K562 (cell line): ENCODE measurements at regions not wholly inside any gene's neighbourhood (a gene's known extent, or its start where the extent isn't known, plus 50 kb on each side); places are given as distances from the start of the nearest gene placed in this dataset.

ENCODE experiments used
- ATAC-seq: fragments of 200-7000 bp; cut with Tn5 transposase; 3 replicates; pipeline ENCODE4 v1.9.1; 2020; ENCODE audit warnings: moderate library complexity
- BruUV-seq: library from RNA; stranded (reverse); fragments of 400-500 nt; replicated peaks from 2 replicates; lab custom pipeline; 2021; lab: Mats Ljungman, UMichigan
- CTCF ChIA-PET: fragments of 300-600 bp; formaldehyde crosslinking; extraction: SDS; loops from one replicate; lab custom pipeline; 2021; ENCODE audit warnings: low intra/inter-chr PET ratio; lab: Yijun Ruan, JAX
- POLR2A ChIA-PET: fragments of 300-600, 350-650 bp; sonication (Branson Sonifier 250); formaldehyde crosslinking; extraction: SDS; loops from one replicate; lab custom pipeline; 2021; ENCODE audit warnings: antibody characterized with exemption, inconsistent platforms; lab: Yijun Ruan, JAX
- DNase-seq, 4 experiments: peaks; one replicate each; pipeline versions ENCODE4 v3.0.0 to v3.0.0-alpha.2; 2011 to 2018; ENCODE audit warnings: low spot score in 3 of 4, mixed read lengths in 3 of 4; ENCODE audit errors: extremely low read depth in 1 of 4
- FAIRE-seq: peaks from 2 replicates; lab custom pipeline; 2011; peaks lifted over from hg19 to GRCh38; lab: Jason Lieb, UNC
- H2AFZ ChIP-seq: 2 replicates; pipeline ENCODE4 v1.6.0; 2011; ENCODE audit warnings: low read depth, low read length, control low read depth, inconsistent platforms
- H3K27ac ChIP-seq: fragments of 200-600 bp; 3 replicates; pipeline ENCODE4 v1.8.0; 2011; ENCODE audit warnings: low read depth, mild to moderate bottlenecking, control low read depth, inconsistent platforms, low read length, moderate library complexity, mixed read lengths; ENCODE audit errors: extremely low read depth
- H3K27me3 ChIP-seq, 2 experiments: fragments of 300-600 bp in 1 of 2; 2 replicates in 1 of 2; 3 replicates in 1 of 2; pipeline versions ENCODE4 v1.6.0 to v1.8.0; 2011; ENCODE audit warnings: inconsistent platforms in 2 of 2, low read length in 2 of 2, mild to moderate bottlenecking in 1 of 2, mixed read lengths in 1 of 2, moderate library complexity in 1 of 2; ENCODE audit not compliant: control insufficient read depth in 2 of 2, insufficient read depth in 2 of 2
- H3K36me3 ChIP-seq: fragments of 300-600 bp; 3 replicates; pipeline ENCODE4 v1.8.0; 2011; ENCODE audit warnings: mild to moderate bottlenecking, low read length, inconsistent platforms; ENCODE audit not compliant: control insufficient read depth, insufficient read depth
- H3K4me1 ChIP-seq, 2 experiments: fragments of 200-600 bp in 1 of 2; replicated peaks in 1 of 2; 2 replicates in 1 of 2; 3 replicates in 1 of 2; pipeline versions ENCODE4 v1.5.1 to v1.8.0; 2011; ENCODE audit warnings: inconsistent platforms in 2 of 2, low read length in 2 of 2, mild to moderate bottlenecking in 1 of 2, mixed read lengths in 1 of 2, moderate library complexity in 1 of 2; ENCODE audit not compliant: control insufficient read depth in 2 of 2, insufficient read depth in 2 of 2
- H3K4me2 ChIP-seq: 2 replicates; pipeline ENCODE4 v1.6.1; 2011; ENCODE audit warnings: low read length, control low read depth, inconsistent platforms, mixed read lengths; ENCODE audit not compliant: insufficient read depth
- H3K4me3 ChIP-seq: fragments of 200-600 bp; sonication (generic), shearing (Covaris generic); 2 replicates; pipeline ENCODE4 v1.5.1; 2016; ENCODE audit warnings: control low read depth, inconsistent platforms
- H3K79me2 ChIP-seq: fragments of 200-600 bp; 3 replicates; pipeline ENCODE4 v1.8.0; 2011; ENCODE audit warnings: low read length, inconsistent platforms; ENCODE audit not compliant: control insufficient read depth, insufficient read depth
- H3K9ac ChIP-seq, 2 experiments: 2 replicates each; pipeline versions ENCODE4 v1.6.0 to v1.6.1; 2011; ENCODE audit warnings: low read depth in 2 of 2, low read length in 2 of 2, control low read depth in 1 of 2, inconsistent platforms in 1 of 2, mild to moderate bottlenecking in 1 of 2, mixed read lengths in 1 of 2; ENCODE audit not compliant: insufficient read depth in 1 of 2
- H3K9me1 ChIP-seq: one replicate; pipeline ENCODE4 v1.6.0; 2011; ENCODE audit warnings: inconsistent platforms, mild to moderate bottlenecking, low read length, moderate library complexity; ENCODE audit not compliant: control insufficient read depth, insufficient read depth
- H3K9me3 ChIP-seq: replicated peaks from 2 replicates; pipeline ENCODE4 v1.5.1; 2011; ENCODE audit warnings: low read depth, low read length, inconsistent platforms; ENCODE audit not compliant: control insufficient read depth, insufficient read depth
- H4K20me1 ChIP-seq: replicated peaks from 2 replicates; pipeline ENCODE4 v1.6.1; 2011; ENCODE audit warnings: low read length, inconsistent platforms, mixed read lengths; ENCODE audit not compliant: control insufficient read depth, insufficient read depth
- ATF1 ChIP-seq, 2 experiments: fragments of 450-650 bp in 1 of 2; IDR thresholded peaks; 2 replicates each; pipeline ENCODE4 v1.6.1; 2016; ENCODE audit warnings: missing compliant biosample characterization in 1 of 2, missing genetic modification characterization in 1 of 2
- GATAD2B ChIP-seq: fragments of 450-650 bp; IDR thresholded peaks from 2 replicates; pipeline ENCODE4 v1.6.1; 2017; ENCODE audit warnings: mild to moderate bottlenecking, borderline replicate concordance
- HMBOX1 ChIP-seq: sonication (generic); IDR thresholded peaks from 2 replicates; pipeline ENCODE4 v1.6.1; 2016
- STAT5B ChIP-seq: fragments of 250-450 bp; sonication (Bioruptor Pico); IDR thresholded peaks from 2 replicates; pipeline ENCODE4 v1.8.0; 2021; ENCODE audit warnings: mild to moderate bottlenecking, inconsistent platforms
- ZNF436 ChIP-seq: fragments of 250-450, 450-650 bp; sonication (Bioruptor Pico); formaldehyde crosslinking; IDR thresholded peaks from 2 replicates; pipeline ENCODE4 v1.7.0; 2020; ENCODE audit warnings: mild to moderate bottlenecking
- WGBS: fragments of 100-300 bp; shearing (Covaris generic); methylation state at CpG from one replicate; pipeline ENCODE4 v1.1.6; 2016; ENCODE audit warnings: low coverage, mixed read lengths; ENCODE audit not compliant: insufficient coverage; ENCODE audit errors: missing lambda C conversion rate; 5-methylcytosine and 5-hydroxymethylcytosine counted together
- in situ Hi-C: fragments of 300-500 bp; cut with MboI; formaldehyde crosslinking; loops from 4 replicates; pipeline ENCODE4 v1.15.0; 2018; ENCODE audit warnings: inconsistent platforms, mixed read lengths
- intact Hi-C: fragments of 100-400 bp; cut with micrococcal nuclease; formaldehyde crosslinking; loops from 2 replicates; pipeline ENCODE4 v1.14.2; 2022
- TF ChIP-seq, protein P1 (sequence below), 2 experiments: fragments of 450-650 bp; formaldehyde crosslinking in 1 of 2; IDR thresholded peaks; 2 replicates each; pipeline versions ENCODE4 v1.4.0 to v1.6.1; 2014 to 2020; ENCODE audit warnings: mild to moderate bottlenecking in 2 of 2, borderline replicate concordance in 1 of 2, low read depth in 1 of 2

GRCh38 chr2:160741815-160742214 lies 248.2 kb upstream of the RBMS1 start:
- POLR2A ChIA-PET = no interaction called here
- CTCF ChIA-PET = no interaction called here
- Histone ChIP-seq H3K79me2 (no peaks in the 10 kb centered on the region), H3K9me1 (no peaks in the 10 kb centered on the region), H3K4me2 (no peak overlapping the region), H4K20me1 (no peaks in the 10 kb centered on the region), H3K9ac (no peak overlapping the region), H3K27ac (no peak overlapping the region), H3K27me3 (no peaks in the 10 kb centered on the region), H3K4me1 (no peaks in the 10 kb centered on the region), H3K36me3 (no peaks in the 10 kb centered on the region), H3K4me3 (no peak overlapping the region), H2AFZ (no peak overlapping the region), H3K9me3 (no peaks in the 10 kb centered on the region)
- TF ChIP-seq ATF1 (CRISPR knock-in tag; IDR thresholded peaks at IDR 0.05) (no peak), ATF1 (tag; IDR thresholded peaks at IDR 0.05) (no peak), ZNF436 (no peak), GATAD2B (no peak), STAT5B (CRISPR knock-in tag) (no peak), HMBOX1 (no peak)
- in situ Hi-C loops = no loop called here
- ATAC-seq = no peak
- intact Hi-C loops = no loop called here
- 0% methylated on average over 2 of the region's 2 CpGs for WGBS
- no peak for DNase-seq
- BruUV-seq = no TSS peak
- FAIRE-seq = no peak

DNA sequence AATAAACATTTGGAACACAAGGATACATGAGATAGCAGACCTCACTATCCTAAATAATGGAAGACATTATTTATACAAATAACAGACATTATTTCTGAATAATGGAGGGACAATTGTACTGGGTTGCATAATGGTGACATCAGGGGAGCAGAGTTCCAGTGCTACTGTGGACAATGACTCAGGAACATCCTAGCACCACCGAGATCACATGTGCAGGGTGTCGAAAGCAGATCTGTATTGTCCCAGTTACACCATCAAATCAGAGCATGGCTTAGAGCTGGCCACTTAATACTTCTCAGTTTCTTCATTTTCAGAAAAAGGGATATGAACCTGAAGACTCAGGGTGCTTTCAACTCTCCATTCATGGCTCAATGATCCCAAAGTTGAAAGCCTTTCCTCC lies 249.1 kb upstream of the RBMS1 start:
- Histone ChIP-seq H2AFZ (no peak overlapping the region), H3K9ac (no peak overlapping the region), H3K4me1 (no peaks in the 10 kb centered on the region), H3K27me3 (no peaks in the 10 kb centered on the region), H3K36me3 (no peaks in the 10 kb centered on the region), H3K9me1 (no peaks in the 10 kb centered on the region), H3K4me2 (no peak overlapping the region), H3K79me2 (no peaks in the 10 kb centered on the region), H3K9me3 (no peaks in the 10 kb centered on the region), H3K27ac (no peak overlapping the region), H3K4me3 (no peak overlapping the region), H4K20me1 (no peaks in the 10 kb centered on the region)
- ChIA-PET POLR2A (no interaction called here), CTCF (no interaction called here)
- WGBS = 0% methylated on average over 2 of the region's 2 CpGs
- ATAC-seq (no peak), FAIRE-seq (no peak), DNase-seq (no peak)
- no TSS peak for BruUV-seq
- intact Hi-C loops = no loop called here
- in situ Hi-C loops = no loop called here
- TF ChIP-seq, protein P1, sequence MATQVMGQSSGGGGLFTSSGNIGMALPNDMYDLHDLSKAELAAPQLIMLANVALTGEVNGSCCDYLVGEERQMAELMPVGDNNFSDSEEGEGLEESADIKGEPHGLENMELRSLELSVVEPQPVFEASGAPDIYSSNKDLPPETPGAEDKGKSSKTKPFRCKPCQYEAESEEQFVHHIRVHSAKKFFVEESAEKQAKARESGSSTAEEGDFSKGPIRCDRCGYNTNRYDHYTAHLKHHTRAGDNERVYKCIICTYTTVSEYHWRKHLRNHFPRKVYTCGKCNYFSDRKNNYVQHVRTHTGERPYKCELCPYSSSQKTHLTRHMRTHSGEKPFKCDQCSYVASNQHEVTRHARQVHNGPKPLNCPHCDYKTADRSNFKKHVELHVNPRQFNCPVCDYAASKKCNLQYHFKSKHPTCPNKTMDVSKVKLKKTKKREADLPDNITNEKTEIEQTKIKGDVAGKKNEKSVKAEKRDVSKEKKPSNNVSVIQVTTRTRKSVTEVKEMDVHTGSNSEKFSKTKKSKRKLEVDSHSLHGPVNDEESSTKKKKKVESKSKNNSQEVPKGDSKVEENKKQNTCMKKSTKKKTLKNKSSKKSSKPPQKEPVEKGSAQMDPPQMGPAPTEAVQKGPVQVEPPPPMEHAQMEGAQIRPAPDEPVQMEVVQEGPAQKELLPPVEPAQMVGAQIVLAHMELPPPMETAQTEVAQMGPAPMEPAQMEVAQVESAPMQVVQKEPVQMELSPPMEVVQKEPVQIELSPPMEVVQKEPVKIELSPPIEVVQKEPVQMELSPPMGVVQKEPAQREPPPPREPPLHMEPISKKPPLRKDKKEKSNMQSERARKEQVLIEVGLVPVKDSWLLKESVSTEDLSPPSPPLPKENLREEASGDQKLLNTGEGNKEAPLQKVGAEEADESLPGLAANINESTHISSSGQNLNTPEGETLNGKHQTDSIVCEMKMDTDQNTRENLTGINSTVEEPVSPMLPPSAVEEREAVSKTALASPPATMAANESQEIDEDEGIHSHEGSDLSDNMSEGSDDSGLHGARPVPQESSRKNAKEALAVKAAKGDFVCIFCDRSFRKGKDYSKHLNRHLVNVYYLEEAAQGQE (IDR thresholded peaks at IDR 0.05; ENCODE audit: borderline replicate concordance) = no peak
- TF ChIP-seq, protein P1 (CRISPR knock-in tag; IDR thresholded peaks at IDR 0.05; ENCODE audit: low read depth) = no peak
